GM18868 (cell line): ENCODE measurements at regions not wholly inside any gene's neighbourhood (a gene's known extent, or its start where the extent isn't known, plus 50 kb on each side); places are given as distances from the start of the nearest gene placed in this dataset.

Experiments
- ATAC-seq: cut with Tn5 transposase; IDR thresholded peaks from one replicate; pipeline ENCODE4 v1.9.1; 2021; ENCODE audit warnings: mild to moderate bottlenecking, moderate library complexity; ENCODE audit not compliant: unreplicated experiment

DNA sequence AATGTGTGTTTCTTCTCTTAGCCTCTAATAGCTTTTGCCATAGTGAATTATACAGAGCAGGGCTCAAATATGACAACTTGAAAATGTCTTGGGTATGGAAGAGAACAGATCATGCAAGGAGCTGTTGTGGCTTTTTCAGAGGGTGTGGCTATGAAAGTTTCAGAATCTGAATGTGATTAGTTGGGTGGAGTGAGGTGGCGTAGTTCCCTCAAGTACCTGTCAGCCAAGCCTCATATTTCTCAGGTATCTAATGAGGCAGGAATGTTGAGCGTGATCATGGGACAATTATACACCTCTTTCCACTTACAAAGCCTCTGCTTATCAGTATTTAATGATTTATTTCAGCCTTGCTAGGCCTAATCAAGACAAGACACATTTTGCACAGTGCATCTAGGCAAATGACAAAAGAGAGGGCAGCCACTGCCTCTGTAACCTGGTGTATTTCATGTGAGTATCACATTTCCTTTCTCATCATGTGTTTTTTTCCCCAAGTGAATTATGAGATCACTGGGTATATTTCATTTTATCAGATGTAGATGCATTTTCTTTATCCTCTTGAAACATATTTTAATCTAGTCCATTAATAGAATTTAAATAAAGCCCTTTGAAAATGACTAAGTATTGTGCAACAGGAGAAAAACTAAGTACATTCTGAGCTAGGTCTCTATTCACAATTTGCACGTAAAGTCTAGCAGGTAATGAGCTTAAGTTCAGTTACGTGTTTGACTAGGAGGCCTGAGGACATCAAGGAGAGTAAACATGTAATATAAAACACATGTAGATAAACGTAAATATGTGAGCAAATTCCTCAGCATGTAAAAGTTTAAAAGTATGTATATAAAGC lies 644.4 kb upstream of the IGFBP3 start:
- no peak for ATAC-seq

DNA sequence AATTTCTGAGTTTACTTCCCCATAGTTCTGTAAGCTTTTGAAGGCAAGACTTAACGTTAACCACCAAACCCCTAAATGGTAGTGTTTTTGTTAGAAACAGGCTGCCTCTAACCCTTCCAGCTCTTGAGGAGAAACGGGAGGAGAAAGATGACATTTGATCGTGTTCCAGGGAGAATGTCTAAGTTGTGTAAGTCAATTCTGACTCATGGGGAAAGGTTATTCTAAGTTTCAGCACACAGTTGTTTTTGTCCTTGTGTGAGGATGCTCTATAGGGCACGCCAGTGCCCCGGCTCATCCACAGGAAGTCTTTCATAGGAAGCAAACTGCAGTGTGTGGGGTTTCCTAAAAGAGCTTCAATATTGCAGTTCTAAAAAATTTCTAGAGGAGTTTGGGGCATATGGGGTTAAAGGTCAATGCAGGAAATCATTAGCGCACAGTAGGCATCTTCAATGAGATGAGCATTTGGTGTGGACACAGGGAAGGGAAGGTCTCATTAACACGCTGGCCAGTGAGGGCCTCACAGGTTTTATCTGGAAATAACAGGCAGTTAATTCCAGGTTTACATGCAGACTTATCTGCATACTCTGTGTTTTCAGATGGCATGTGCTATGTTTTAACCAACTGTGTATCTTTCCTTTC lies 638.2 kb upstream of the IGFBP3 start:
- ATAC-seq = no peak

DNA sequence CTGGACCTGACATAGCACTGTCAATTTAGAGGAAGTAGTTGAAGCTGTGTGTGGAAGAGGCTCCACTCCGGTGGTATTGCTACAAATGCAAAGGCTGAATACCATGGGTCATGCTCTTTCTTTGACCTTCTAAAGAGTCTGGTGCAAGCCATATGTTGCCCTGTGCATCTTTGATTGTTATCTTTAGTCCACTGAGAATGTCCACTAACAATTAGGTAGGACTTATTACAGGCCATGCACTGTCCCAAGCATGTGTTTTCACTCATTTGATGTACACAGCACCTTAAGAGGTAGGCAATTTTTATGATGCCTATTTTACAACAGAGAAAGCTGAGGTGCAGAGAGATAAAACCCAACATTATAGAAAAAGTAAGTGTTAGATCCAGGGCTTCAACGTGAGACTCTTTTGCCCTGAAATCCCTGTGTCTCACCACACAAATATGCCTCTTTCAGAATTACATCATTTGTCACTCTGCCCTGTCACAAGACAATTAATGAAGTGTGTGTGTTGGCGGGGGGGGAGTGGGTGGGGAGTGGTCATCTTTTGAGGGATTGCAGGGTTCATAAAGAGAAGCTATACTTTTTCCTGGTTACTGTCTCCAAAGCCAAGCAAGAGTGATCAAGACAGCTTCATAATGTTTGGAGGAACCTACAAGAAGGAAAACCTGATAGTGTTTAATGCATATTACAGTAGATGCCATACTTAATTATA lies 637.6 kb upstream of the IGFBP3 start:
- no peak for ATAC-seq

DNA sequence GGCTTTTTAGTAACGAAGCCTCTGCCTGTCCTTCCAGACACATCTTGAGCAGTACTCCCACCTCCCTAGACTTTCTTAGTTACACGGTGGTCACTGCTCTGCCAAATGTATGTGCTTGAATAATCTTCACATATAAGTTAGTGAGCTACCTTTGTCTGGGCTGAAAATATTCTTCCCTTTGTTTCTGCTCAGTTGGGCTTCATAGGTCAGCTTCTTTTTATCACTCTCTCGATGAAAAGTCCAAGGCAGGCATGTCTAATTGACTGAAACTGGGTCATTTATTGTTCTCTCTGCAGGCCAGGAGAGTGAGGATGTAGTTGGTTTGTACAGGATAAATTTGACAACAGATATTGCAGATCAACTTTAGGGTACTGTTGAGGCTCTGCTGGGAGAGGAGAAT lies 636.7 kb upstream of the IGFBP3 start:
- ATAC-seq = no peak

DNA sequence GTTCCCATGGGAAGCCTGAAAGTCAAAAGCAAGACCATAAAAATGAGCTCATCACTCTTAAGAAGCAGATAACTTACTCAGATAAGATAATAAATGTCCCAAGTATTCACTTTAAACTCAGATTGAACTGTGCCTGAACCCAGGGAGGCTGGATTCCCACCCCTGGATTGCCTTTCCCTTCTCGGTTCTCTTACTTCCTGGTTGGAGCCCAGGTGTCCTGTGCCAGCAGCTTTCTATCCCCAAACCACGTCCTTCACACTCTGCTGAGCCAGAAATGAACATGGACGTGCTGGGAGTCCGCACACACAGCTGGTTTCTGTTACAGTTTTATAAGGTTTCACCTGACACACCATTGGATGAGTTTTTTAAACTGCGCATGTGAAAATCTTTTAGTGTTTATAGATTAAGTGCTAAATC lies 636.2 kb upstream of the IGFBP3 start:
- no peak for ATAC-seq

DNA sequence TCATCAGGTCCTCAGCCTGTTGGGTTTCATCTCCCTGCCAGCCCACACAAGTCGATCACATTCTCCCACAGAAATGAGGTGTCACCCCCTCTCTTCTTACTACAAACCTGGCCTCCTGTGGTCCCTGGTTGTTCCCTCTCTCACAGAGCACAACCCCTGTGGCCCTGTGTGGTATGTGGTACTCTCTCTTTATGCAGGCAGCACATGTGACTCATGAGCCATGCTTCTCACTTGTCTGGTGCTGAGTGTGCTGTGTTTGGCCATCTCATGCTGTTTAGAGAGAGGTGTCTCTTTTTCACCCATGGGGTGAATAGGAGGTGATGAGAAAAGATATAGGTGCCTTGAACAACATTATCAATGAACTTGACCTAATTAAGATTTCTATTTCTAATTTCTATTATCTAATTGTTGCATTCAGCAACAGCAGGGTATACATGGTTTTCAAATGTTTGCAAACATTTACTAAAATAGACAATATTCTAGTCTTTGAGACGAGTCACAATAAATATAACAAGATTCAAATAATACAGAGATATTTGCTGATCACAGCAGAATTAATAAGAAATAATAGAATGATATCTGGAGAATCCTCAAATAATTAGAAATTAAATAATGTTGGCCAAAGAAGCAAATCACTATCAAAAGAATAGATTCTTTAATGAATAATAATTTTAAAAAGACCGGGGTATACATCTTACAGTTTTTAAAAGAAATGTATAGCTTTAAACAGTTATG lies 633.8 kb upstream of the IGFBP3 start:
- ATAC-seq = no peak

DNA sequence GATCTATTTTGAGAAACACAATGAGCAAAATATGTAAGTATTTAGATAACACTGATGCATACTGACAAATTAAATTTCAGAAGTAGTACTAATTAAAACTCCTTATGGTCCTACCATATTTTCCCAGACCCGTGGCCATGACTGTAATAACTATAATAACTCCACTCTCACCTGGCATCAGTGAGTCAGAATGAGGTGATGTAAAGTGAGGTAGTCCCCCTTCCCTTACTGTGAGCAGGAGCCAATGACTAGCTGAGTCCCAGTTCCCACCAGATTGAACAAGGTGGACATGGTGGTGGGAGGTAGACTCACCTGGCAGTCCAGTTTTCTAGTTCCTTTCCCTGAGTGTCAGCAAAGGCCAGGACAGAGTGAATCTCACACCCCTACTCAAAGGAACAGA lies 630.5 kb upstream of the IGFBP3 start:
- ATAC-seq = no peak

DNA sequence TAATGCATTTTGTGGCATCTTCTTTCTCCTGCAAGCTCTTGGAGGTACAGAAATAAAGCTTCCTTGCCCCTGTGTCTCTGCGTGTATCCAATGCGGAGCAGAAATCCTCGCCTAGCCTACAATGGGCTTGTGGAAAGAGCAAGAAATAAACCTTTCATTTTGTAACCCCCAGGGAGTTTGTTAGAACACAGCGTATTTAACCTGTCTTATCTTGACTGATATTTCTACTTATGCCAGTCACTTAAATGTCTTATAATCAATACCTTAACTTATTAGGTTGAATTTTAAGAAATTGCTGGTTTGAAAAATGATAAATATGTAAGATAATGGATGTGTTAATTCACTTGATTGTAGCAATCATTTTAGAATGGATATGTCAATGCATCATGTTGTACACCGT lies 629.8 kb upstream of the IGFBP3 start:
- no peak for ATAC-seq

DNA sequence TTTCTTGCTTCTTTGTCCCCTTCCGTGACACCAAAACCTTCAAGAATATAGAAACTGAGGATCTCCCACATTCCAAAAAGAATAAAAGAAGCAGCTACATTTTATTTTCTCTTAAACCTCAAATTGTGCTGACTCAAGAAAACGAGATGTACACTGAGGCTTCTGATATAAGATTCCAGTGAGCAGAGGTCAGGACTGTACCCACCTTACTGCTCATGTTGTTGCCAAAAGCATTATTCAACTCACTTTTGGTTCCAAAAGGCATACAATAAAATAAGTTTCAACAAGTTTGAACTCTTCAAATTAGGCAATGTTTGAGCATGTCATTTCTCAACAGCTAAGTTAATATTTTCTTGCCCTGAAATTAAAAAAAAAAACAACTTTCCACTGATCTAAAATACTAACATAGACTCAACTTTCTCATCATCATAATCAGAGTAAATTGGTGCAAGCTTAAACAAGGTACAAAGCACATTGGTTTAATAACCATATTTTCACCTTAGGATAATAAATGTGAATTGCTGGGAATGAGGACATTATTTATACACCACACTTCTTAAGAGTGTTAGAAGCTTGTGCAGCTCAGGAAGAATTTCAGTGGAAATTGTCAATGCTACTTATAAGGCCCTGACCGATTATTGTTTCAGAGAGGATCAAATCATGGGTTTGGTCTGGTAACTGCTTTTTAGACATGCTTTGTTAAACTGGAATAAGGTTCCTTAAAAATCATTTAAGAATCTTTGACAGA lies 629.0 kb upstream of the IGFBP3 start:
- no peak for ATAC-seq

DNA sequence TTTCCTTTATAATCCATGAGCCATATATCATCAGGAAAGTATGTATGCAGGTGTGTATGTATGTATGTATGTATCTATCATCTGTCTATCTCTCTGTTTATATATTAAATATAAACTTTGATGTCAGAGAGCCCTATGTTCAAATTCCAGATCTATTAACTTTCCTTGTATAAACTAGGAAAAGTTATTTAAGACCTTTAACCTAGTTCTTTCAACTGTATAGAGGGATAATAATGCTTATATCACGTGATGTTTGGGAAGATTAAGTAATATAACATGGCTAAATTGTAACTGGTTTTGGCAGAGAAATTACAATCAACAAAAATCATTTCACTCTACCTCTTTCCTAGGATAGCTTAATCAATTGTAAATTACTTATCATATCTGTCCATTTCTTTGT lies 628.3 kb upstream of the IGFBP3 start:
- ATAC-seq = no peak

DNA sequence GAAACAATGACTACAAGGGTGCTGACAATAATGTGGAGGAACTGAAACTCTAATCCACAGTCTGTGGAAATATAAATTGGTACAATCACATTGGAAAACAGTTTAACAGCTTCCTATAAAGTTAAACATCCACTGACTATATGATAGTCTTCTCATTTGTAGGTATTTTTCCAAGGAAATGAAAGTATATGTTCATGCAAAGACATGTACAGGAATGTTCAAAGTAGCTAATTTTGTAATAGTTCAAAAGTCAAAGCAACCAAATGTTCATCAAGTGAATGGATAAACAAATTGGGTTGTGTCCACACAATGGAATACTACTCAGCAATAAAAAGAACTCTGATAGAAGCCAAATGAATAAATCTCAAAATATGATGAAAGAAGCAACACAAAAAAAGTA lies 626.0 kb upstream of the IGFBP3 start:
- no peak for ATAC-seq

DNA sequence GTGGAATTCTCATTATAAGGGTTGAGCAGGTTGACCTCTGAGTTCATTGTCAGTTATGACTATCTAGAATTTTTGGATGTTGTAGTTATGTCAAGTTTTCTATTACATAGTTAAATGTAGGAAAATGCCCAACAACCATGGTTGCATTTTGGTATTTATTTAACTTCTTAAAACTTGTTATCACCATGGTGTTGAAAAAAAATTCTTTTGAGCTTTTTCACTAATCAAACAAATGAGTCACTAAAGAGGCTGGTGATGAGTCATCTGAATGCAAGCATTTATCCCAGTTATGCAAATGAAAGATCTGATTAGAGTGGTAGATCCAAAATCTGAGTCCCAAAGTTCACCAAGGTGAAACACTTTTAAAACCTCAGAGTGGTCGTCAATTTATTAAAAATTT lies 624.7 kb upstream of the IGFBP3 start:
- no peak for ATAC-seq

DNA sequence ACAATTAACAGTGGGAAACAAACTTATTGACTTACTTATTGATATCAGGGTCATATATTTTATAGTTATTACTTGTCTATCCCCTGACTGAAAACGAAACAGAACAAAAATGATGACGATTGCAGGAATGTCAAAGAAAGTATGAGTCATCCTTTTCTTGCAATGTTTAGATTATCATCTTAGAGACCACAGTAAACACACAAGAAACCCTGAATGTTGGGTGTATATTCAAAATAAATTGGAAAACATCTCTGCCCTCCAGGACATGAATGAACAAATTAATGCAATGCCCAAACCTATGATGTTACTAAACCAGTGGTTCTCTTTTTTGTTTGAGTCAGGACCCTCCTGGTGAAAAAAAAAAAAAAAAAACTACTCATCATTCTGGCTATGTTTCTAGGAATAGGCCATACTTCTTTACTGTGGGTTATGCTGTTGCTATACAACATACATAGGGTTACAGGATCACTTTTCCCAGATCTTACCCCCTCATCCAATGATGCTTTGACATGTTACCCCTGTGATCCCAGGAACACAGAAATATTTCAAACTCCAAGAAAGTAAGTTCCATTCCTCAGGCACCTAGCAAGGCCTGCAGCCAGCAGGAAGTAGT lies 623.4 kb upstream of the IGFBP3 start:
- ATAC-seq = no peak

DNA sequence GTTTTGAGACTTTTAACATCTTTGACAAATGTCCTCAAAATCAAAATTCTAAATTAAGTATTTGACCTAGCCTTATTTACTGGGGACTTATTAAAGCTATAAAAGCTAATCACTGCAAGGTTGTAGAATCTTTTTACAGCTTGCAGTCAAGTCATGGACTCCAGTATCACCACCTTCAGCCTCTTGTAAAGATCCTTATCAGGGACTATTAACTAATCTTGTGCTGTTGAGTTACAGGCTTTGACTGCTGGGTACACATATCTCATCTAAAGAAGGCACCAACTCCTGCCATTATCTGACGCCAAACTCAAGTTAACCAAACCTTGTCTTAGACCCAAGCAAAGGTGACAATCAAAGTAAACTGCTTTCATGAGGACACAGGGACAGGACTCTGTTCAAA lies 621.0 kb upstream of the IGFBP3 start:
- no peak for ATAC-seq

DNA sequence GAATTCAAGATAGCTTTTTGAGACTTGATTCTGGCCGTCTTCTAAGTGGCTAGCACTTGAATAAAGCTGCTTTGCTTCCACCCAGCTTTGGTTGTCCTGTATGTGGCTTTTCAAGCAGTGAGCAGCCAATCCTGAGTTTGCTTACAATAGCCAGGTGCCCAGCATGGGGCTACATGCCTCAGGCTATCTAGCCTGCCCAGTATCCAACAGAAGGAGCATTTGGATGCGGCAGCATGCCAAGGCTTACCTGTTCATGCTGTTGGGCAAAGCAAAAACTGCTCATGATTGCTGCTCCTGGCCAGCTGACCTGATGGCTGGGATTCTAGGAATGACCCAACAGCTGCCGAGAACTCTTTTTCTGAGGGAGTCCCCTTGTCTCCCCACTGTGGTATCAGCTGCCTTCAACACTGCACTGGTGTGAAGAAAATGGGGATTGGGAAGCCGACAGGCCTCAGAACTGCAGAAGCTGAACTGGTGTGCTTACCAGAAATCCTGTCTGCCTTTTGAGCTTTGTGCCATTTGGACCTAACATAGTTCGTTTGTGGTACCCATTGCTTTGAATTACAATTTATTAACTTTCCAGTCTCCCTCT lies 618.9 kb upstream of the IGFBP3 start:
- ATAC-seq = no peak

DNA sequence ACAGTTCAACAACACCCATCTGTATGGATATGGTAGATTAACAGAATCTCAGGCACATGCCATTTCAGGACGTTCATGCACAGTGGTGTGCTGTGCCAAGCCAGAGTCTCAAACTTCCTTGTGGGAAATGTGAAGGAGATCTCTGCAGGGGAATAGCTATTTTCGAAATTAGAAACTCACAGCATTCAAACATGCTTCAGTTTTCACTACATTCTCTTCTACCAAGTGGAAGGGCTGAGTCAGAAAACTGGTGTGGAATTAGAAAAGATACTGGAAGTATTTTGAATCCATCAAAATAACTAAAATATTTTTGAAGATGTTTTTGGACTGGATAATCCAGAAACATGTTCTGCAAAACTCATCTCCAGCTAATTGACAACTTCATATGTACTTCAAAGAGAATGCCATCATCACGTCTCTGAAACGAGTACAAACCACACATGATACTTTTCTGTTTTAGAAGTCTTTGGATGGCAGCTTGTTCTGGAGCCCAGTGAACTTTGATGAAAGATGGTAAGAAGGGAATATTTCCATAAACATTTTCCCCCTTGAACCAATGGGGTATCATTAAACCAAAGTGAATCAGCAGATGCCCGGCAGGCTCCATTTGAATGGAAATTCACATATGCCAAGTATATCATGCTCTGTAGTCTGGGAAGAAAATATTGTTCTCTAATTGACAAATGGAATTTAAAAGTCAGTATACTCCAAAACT lies 616.3 kb upstream of the IGFBP3 start:
- ATAC-seq = no peak

DNA sequence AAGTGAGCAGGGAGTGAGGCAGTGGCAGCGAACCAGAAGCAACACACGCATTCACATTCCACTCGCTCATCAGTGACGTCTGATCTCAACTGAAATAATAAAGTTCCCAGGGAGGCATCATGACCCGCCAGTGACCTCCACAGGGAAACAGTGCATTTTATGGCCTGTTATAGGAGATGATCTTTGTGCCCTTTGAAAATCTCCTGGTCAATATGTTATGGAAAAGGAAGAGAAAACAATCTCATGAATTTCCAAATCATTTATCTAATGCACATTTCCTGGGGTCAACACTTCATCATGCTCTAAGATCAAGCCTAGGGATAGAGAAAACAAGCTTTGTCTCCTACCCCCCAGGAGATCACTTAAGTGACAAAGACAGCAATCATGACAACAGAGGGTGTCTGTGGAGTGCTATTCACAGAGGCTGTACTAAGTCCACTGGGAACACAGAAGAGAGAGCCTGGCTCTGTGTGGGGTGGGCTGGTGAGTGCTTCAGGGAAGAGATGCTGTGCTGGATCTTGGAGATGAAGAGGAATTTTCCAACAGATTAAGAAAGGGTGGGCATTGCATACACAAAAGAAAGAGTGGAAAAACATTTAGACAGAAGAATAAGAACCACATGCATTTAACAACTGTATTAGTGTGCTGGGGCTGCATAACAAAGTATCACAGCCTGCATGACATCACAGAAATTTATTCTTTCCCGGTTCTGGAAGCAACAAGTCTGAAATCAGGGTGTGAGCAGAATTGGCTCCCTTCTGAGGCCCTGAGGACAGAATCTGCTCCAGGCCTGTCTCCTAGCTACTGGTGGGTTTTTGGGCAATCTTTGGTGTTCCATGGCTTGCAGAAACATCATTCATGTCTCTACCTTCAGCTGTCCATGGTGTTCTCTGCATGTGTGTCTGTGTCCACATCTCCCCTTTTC lies 613.9 kb upstream of the IGFBP3 start:
- no peak for ATAC-seq

DNA sequence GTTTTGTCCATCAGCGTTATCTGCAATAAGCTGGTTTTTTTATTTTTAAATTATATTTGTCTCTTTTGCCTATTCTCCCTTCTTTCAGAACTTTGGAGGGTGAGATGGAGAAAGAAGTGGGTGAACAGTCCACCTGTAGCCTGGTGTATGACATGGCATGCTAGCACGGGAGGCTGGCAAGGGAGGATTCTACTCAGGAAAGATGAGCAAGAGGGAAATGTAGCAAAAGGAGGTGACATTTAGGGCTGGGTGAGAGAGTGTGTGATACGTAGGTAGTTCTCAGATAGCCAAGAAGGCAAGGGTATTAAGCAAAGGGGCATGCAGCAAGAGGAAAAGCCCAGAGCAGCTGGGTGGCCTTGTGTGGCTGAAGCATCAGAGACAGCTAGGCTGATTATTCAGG lies 612.9 kb upstream of the IGFBP3 start:
- ATAC-seq = no peak
